Mammary epithelial cell (primary cell): ENCODE measurements at regions not wholly inside any gene's neighbourhood (a gene's known extent, or its start where the extent isn't known, plus 50 kb on each side); places are given as distances from the start of the nearest gene placed in this dataset.

Source experiments
- EZH2 ChIP-seq: IDR thresholded peaks from 2 replicates; pipeline ENCODE4 v1.6.1; 2012; ENCODE audit warnings: low read length, inconsistent platforms, borderline replicate concordance
- TF ChIP-seq, protein P1 (sequence below), 2 donors: IDR thresholded peaks in 1 of 2; conservative IDR thresholded peaks in 1 of 2; 2 replicates each; pipeline ENCODE4 v1.5.1; 2011 to 2012; ENCODE audit warnings: inconsistent platforms in 2 of 2, low read length in 2 of 2, mild to moderate bottlenecking in 2 of 2, control low read depth in 1 of 2, low read depth in 1 of 2; ENCODE audit not compliant: insufficient read depth in 1 of 2; ENCODE audit errors: extremely low read depth in 1 of 2

DNA sequence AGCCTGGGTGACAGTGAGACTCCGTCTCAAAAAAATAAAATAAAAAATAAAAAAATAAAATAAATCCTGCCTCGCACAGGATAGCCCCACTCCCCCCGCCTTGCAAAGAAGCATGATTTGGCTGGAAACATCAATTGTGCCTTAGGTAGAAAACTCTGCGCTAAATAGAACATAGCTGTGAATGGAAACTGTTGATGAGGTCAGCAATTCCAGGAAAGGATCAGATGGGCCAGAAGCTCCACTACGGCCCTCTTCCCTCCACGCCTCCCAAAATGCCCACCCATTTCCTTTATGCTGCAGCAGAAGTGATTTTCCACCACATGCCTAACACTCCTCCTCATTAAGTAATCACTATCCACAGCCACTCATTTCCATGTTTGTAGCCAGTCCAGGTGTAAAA lies 473.4 kb downstream of the XYLT1 start:
- TF ChIP-seq, protein P1, sequence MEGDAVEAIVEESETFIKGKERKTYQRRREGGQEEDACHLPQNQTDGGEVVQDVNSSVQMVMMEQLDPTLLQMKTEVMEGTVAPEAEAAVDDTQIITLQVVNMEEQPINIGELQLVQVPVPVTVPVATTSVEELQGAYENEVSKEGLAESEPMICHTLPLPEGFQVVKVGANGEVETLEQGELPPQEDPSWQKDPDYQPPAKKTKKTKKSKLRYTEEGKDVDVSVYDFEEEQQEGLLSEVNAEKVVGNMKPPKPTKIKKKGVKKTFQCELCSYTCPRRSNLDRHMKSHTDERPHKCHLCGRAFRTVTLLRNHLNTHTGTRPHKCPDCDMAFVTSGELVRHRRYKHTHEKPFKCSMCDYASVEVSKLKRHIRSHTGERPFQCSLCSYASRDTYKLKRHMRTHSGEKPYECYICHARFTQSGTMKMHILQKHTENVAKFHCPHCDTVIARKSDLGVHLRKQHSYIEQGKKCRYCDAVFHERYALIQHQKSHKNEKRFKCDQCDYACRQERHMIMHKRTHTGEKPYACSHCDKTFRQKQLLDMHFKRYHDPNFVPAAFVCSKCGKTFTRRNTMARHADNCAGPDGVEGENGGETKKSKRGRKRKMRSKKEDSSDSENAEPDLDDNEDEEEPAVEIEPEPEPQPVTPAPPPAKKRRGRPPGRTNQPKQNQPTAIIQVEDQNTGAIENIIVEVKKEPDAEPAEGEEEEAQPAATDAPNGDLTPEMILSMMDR (conservative IDR thresholded peaks at IDR 0.05 in 1 of 2, IDR thresholded peaks at IDR 0.05 in 1 of 2; ENCODE audit: extremely low read depth in 1 of 2, insufficient read depth in 1 of 2, low read depth in 1 of 2, low read length in 2 of 2): no peak
- TF ChIP-seq EZH2: no peak
